ENCODE measurements at regions not wholly inside any gene's neighbourhood (a gene's known extent, or its start where the extent isn't known, plus 50 kb on each side); places are given as distances from the start of the nearest gene placed in this dataset.

GRCh38 chr7:121562259-121562658, 166.2 kb upstream of the FAM3C start:
- no peaks in the 10 kb centered on the region for H4K20me1 ChIP-seq
- H3K4me3 ChIP-seq, result no peak overlapping the region
- H3K4me1 ChIP-seq, result no peaks in the 10 kb centered on the region
- H3K36me3 ChIP-seq, result no peaks in the 10 kb centered on the region
- H3K27me3 ChIP-seq, result no peaks in the 10 kb centered on the region
- H3K9ac ChIP-seq, result no peak overlapping the region
- H3K4me2 ChIP-seq, result no peak overlapping the region
- TF ChIP-seq Cebpa-rat (IDR thresholded peaks at IDR 0.05), result no peak
- H3K27ac ChIP-seq, result no peak overlapping the region
- no peaks in the 10 kb centered on the region for H3K9me3 ChIP-seq (replicated peaks in 1 of 11)

- Histone ChIP-seq H3K9ac (no peak overlapping the region), H3K27ac (no peak overlapping the region), H3K4me1 (no peaks in the 10 kb centered on the region), H4K20me1 (no peaks in the 10 kb centered on the region), H3K36me3 (no peaks in the 10 kb centered on the region), H3K9me3 (replicated peaks in 1 of 11) (no peaks in the 10 kb centered on the region), H3K4me3 (no peak overlapping the region), H3K4me2 (no peak overlapping the region), H3K27me3 (no peaks in the 10 kb centered on the region)
- no peak for TF ChIP-seq Cebpa-rat (IDR thresholded peaks at IDR 0.05)
These were observed 165.6 kb upstream of the FAM3C start for GRCh38 chr7:121561717-121562116.

GRCh38 chr7:121560267-121560990, 164.3 kb upstream of the FAM3C start:
- Histone ChIP-seq H3K27ac (no peak overlapping the region), H3K36me3 (no peaks in the 10 kb centered on the region), H3K4me1 (no peaks in the 10 kb centered on the region), H3K27me3 (no peaks in the 10 kb centered on the region), H3K9me3 (replicated peaks in 1 of 11) (no peaks in the 10 kb centered on the region), H3K4me3 (no peak overlapping the region), H3K9ac (no peak overlapping the region), H3K4me2 (no peak overlapping the region), H4K20me1 (no peaks in the 10 kb centered on the region)
- TF ChIP-seq Cebpa-rat (IDR thresholded peaks at IDR 0.05), result no peak

- no peak overlapping the region for H3K4me3 ChIP-seq
- no peak overlapping the region for H3K9ac ChIP-seq
- no peaks in the 10 kb centered on the region for H3K9me3 ChIP-seq (replicated peaks in 1 of 11)
- H3K27ac ChIP-seq, result no peak overlapping the region
- H3K27me3 ChIP-seq, result no peaks in the 10 kb centered on the region
- no peaks in the 10 kb centered on the region for H3K4me1 ChIP-seq
- no peaks in the 10 kb centered on the region for H4K20me1 ChIP-seq
- no peak overlapping the region for H3K4me2 ChIP-seq
- H3K36me3 ChIP-seq, result no peaks in the 10 kb centered on the region
- TF ChIP-seq Cebpa-rat (IDR thresholded peaks at IDR 0.05), result no peak
These were observed 162.2 kb upstream of the FAM3C start for GRCh38 chr7:121558288-121558687.

- TF ChIP-seq Cebpa-rat (IDR thresholded peaks at IDR 0.05), result no peak
- H4K20me1 ChIP-seq, result no peaks in the 10 kb centered on the region
- no peak overlapping the region for H3K9ac ChIP-seq
- no peaks in the 10 kb centered on the region for H3K4me1 ChIP-seq
- H3K9me3 ChIP-seq (replicated peaks in 1 of 11), result no peaks in the 10 kb centered on the region
- no peak overlapping the region for H3K4me3 ChIP-seq
- H3K27me3 ChIP-seq, result no peaks in the 10 kb centered on the region
- no peaks in the 10 kb centered on the region for H3K36me3 ChIP-seq
- no peak overlapping the region for H3K27ac ChIP-seq
- H3K4me2 ChIP-seq, result no peak overlapping the region
These were observed 161.2 kb upstream of the FAM3C start for GRCh38 chr7:121557034-121557892.

- Histone ChIP-seq H3K9me3 (replicated peaks in 1 of 11) (no peaks in the 10 kb centered on the region), H3K9ac (no peak overlapping the region), H3K36me3 (no peaks in the 10 kb centered on the region), H3K27me3 (no peaks in the 10 kb centered on the region), H4K20me1 (no peaks in the 10 kb centered on the region), H3K4me2 (no peak overlapping the region), H3K4me1 (no peaks in the 10 kb centered on the region), H3K27ac (no peak overlapping the region), H3K4me3 (no peak overlapping the region)
- no peak for TF ChIP-seq Cebpa-rat (IDR thresholded peaks at IDR 0.05)
These were observed 159.4 kb upstream of the FAM3C start for GRCh38 chr7:121555558-121555957.

GRCh38 chr7:121547544-121548092, 151.5 kb upstream of the FAM3C start:
- Histone ChIP-seq H3K9ac (no peak overlapping the region), H3K27me3 (no peaks in the 10 kb centered on the region), H3K4me1 (peaks cover 0 to 24% (median 13%) of the 10 kb centered on the region in 10 experiments; a peak in 15 of 20 replicates), H3K36me3 (no peaks in the 10 kb centered on the region), H3K27ac (no peak overlapping the region), H3K9me3 (replicated peaks in 1 of 11) (peaks cover 0 to 9% (median 7%) of the 10 kb centered on the region in 11 experiments; a peak in 13 of 22 replicates), H4K20me1 (no peaks in the 10 kb centered on the region), H3K4me2 (no peak overlapping the region), H3K4me3 (no peak overlapping the region)
- TF ChIP-seq Cebpa-rat (IDR thresholded peaks at IDR 0.05), result no peak

- H3K27ac ChIP-seq, result no peak overlapping the region
These were observed 150.8 kb upstream of the FAM3C start for GRCh38 chr7:121546632-121547543.

More at GRCh38 chr7:121546632-121547543, 150.8 kb upstream of the FAM3C start:
- Histone ChIP-seq H4K20me1 (no peaks in the 10 kb centered on the region), H3K36me3 (no peaks in the 10 kb centered on the region), H3K4me3 (no peak overlapping the region), H3K4me2 (no peak overlapping the region), H3K9me3 (replicated peaks in 1 of 11) (peaks cover 0 to 9% (median 7%) of the 10 kb centered on the region in 11 experiments; a peak in 13 of 22 replicates), H3K27me3 (no peaks in the 10 kb centered on the region), H3K9ac (no peak overlapping the region), H3K4me1 (peaks cover 0 to 24% (median 13%) of the 10 kb centered on the region in 10 experiments; a peak in 15 of 20 replicates)
- no peak for TF ChIP-seq Cebpa-rat (IDR thresholded peaks at IDR 0.05)
